Suppressor macrophage treated with lipopolysaccharide for 1 hour (primary cell): ENCODE measurements at regions not wholly inside any gene's neighbourhood (a gene's known extent, or its start where the extent isn't known, plus 50 kb on each side); places are given as distances from the start of the nearest gene placed in this dataset.
A peak's percentile ranks its signal among the peaks of the same experiment; 100 is the strongest.
"Not testable (repeated sequence)": the region's sequence is repeated elsewhere in the genome, so short reads cannot be mapped to it uniquely, and the experiment has no call there.

ENCODE experiments used
- DNase-seq, 3 donors: peaks; one replicate each; pipeline ENCODE4 v3.0.0-alpha.2; 2020 to 2022

- DNase-seq: no peak
These were observed 311.9 kb upstream of the POT1 start for GRCh38 chr7:125241548-125241947.

DNA sequence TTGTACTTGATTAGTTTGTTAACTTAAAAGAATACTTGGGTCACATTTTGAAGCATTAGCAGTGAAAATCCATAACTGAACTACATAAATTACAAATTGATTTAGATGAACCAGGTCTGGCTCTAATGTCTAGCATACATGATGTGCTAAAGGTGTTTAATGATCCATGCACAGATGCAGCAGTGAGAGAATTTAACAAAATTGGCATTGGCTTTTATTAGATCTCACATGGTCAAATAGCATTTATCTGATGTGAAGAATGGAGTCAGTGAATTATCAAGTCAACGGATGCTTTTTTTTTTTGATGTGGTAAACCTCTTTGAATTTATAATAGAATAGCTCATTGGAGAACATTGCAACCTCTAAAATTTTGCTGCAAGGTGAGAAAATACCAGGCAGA, 293.0 kb upstream of the POT1 start:
- DNase-seq: no peak

GRCh38 chr7:125218076-125218475, 288.5 kb upstream of the POT1 start:
- peak; percentile 1 to 35 (median 21) for DNase-seq

GRCh38 chr7:125201002-125201401, 271.4 kb upstream of the POT1 start:
- no peak for DNase-seq

- DNase-seq: no peak
These were observed 268.2 kb upstream of the POT1 start for GRCh38 chr7:125197731-125198393.

DNA sequence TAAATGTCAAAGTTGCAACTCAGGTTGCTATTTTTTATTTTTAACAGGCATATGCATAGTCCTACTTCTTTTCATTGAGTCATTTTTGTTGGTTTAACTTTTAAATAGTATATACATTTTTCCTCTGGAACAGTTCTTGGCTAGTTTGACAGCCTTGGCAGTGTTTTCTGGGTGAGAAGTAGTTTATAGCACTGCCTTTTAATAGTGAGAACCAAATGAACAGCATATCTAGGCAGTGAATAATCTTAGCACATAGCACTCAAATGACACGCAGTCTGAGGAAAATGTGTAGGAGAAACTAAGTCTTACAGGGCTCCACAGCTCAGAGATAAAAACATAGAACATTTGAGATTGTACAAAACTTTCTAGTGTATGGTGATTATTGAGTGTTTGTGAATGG, 265.5 kb upstream of the POT1 start:
- no peak for DNase-seq

DNA sequence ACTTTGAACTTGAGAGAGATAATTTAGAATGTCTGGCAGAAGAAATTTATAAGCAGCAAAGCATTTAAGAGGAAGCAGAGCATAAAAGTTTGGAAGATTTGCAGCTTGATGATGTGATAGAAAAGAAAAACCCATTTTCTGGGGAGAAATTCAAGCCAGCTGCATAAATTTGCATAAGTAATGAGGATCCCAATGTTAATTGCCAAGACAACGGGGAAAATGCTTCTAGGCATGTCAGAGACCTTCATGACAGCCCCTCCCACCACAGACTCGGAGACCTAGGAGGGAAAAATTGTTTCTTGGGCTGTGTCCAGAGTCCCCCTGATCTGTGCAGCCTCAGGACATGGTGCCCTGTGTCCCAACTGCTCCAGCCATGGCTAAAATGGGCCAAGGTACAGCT, 263.6 kb upstream of the POT1 start:
- no peak for DNase-seq

DNA sequence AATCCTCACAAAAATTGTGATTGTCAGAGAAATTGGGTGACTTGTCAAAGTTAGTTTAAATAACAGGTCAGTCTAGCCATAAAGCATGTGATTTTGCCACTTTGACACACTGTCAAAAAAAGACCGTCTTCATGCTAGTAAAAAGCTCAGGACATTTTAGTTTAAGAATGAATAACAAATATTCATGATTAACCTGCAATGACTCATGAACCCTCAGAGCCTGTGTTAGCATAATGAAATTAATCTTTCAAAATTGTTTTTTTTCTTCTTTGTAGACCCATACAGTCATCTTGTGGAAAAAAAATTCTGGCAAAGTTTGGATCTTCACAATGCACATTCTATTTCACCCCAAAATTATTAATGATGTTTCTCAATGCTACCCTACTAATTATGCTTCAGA, 255.2 kb upstream of the POT1 start:
- no peak for DNase-seq

- not testable (repeated sequence) for DNase-seq
These were observed 252.1 kb upstream of the POT1 start for GRCh38 chr7:125181569-125182267.

DNA sequence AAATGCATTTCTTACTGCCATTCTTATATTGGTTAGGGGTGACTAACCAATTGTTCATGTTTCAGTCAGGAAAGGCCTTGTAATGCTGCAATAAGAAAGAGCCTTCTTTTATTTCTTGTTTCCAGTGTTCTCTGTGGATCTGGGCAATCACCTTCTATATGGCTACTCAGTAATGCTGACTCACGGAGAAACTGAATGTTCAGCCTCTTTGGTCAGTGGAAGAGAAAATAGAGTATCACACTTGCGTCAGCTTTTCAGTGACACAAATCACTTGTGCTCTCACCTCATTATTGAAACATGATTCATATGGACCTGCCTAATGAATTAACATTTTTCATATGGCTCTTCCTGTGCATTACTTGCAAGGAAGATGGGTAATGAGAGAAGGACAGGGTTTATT, 243.9 kb upstream of the POT1 start:
- no peak for DNase-seq

GRCh38 chr7:125169088-125169487, 239.5 kb upstream of the POT1 start:
- DNase-seq: no peak

DNA sequence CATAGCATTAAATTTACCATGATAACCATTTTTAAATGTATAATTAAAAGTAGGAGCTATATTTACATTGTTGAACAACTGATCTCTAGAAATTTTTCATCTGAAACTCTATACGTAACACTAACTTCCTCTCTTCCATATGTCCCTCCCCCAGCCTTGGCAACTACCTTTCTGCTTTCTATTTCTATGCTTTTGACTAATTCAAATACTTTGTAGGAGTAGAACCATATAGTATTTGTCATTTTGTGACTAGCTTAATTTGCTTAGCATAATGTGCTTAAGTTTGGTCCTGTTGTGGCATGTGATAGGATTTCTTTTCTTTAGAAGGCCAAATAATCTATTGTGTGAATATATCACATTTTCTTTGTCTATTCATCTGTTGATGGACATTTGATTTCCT, 225.3 kb upstream of the POT1 start:
- DNase-seq: no peak

GRCh38 chr7:125149151-125149550, 219.5 kb upstream of the POT1 start:
- DNase-seq: no peak

DNA sequence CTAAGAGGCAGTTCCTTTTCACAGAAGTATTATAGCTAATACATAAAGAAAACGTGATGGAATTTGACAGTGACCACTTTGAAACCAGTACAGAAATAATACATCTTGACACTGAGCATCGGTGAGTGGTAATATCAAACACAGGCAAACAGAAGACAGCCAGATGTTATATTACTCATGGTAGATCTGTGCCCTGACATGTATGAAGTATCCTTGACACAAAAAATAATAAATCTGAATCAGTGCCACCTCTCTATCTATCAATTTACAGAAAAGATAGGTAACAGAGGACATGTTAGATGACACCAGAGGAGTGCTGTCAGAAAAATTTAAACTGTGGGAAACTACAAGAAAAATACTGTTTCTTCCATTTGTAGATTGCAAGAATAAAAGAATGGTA, 217.4 kb upstream of the POT1 start:
- DNase-seq: no peak

DNA sequence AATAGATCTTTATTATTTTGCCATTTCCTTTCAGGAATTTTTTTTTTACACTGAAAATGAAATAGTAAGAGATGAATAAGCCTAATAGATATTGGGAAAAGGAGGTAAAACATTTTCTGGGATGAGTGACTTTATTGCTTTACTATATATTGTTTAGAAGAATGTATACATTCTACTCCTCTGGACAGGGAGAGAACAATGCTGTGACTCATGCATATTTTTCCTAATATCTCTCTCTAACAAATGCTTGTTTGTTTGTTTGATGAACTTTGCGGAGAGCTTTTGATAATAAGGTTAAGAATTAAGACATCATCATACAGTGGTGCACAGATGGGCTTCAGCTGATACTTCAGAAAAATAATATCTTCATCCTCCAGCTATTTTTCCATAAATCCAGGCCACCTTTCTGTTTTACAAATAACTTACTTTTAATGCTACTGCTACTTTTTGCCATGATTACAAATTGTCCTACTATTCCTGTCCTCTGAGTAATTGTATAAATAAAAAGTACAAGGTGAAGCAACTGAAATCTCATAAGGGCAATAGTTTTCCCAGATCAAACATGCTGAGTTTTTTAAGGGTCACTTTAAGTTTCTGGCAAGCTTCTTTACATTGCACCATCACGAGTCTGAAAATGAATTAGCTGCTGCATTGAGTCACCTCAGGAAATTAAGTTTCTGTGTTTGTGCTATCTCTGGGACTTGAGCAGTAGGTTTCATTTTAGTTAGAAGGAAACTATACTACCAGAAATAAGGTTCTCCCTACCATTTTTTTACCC, 207.3 kb upstream of the POT1 start:
- no peak for DNase-seq

- no peak for DNase-seq
These were observed 206.7 kb upstream of the POT1 start for GRCh38 chr7:125136341-125136740.

GRCh38 chr7:125130173-125130572, 200.5 kb upstream of the POT1 start:
- no peak for DNase-seq

DNA sequence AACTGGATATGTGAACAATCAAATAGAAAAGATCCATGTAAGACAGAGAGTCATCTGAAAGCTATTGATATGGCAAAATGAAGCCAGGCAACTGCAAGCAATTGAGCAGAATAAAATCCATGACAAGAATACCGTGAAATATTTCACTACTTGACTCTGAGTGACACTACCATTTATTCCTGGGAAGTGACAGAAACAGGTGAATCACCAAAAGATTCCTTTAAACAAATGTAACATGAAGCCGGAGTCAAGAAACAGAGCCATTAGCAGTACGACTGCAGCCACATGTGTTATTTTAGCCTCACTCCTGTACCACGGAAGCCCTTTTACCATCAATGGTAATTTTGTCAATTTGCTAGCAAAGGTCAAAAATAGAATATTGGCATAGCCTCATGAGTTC, 197.7 kb upstream of the POT1 start:
- no peak for DNase-seq

- DNase-seq: no peak
These were observed 196.8 kb upstream of the POT1 start for GRCh38 chr7:125126376-125126775.

DNA sequence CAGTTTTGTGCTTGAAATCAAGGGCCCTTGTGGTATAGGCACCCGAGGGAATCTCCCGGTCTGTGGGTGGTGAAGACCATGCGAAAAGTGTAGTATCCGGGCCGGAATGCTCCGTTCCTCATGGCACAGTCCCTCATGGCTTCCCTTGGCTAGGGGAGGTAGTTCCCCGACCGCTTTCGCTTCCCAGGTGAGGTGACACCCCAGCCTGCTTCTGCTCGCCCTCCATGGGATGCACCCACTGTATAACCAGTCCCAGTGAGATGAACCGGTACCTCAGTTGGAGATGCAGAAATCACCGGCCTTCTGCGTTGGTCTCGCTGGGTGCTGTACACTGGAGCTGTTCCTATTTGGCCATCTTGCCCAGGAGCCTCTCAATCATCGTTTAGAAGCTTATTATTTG, 195.7 kb upstream of the POT1 start:
- no peak for DNase-seq

DNA sequence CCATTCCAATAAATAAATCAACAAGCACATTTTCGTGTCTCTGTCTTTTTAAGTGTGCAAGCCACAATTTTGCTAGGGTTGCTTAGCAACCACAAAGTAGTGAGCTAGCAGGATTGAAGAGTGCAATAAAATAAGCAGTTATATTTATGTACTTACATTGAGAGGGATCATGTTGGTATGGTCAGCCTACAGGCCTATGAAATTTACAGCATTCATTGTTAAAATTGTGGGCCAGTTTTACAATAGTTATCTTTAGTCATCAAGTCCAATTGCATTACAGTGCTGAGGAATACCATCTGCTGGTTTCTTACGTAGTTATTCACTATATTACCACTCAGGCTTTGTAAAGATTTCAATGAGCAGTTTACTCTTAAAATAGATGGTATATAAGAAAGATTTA, 192.5 kb upstream of the POT1 start:
- no peak for DNase-seq

DNA sequence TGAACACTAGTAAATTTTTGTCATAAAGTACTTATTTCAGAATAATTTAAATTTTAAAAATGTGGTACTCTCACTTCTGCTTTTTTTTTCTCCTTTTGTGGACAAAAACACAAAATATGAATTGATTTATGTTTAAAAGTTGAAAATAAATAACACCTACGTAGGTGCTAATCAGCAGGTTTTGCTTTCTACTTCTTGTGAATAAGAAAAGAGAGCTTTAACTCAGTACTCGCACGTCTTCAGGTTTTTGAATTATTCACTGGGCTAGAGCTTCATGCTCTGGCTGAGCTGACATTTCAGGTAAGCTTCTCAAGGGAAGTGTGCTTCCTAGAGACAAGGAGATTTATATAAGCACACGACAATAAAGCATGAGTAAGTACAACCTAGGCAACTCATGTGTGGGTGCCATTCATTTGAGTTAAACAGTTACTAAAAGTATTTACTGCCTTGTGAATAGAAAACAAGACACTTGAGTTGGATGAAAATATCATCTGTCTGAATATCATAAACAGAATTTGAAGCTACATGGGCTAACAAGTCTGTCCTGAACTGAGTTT, 190.0 kb upstream of the POT1 start:
- no peak for DNase-seq

DNA sequence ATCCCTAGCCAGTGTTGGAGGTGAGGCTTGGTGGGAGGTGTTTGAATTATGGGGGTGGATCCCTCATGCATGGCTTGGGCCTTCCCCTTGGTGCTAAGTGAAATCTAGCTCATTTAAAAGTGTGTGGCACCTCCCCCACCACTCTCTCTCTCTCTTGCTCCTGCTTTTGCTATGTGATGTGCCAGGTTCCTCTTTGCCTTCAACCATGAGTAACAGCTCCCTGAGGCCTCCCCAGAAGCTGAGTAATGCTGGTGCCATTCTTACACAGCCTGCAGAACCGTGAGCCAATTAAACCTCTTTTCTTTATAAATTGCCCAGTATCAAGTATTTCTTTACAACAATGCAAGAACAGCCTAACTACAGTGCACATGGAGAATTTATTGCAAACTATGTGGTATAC, 188.8 kb upstream of the POT1 start:
- no peak for DNase-seq

- no peak for DNase-seq
These were observed 183.2 kb upstream of the POT1 start for GRCh38 chr7:125112850-125113249.
